GM19025 (cell line): ENCODE measurements at regions not wholly inside any gene's neighbourhood (a gene's known extent, or its start where the extent isn't known, plus 50 kb on each side); places are given as distances from the start of the nearest gene placed in this dataset.

Experiments used
- ATAC-seq: cut with Tn5 transposase; IDR thresholded peaks from one replicate; pipeline ENCODE4 v1.9.1; 2021; ENCODE audit warnings: mild to moderate bottlenecking, low read depth, moderate library complexity; ENCODE audit not compliant: unreplicated experiment

DNA sequence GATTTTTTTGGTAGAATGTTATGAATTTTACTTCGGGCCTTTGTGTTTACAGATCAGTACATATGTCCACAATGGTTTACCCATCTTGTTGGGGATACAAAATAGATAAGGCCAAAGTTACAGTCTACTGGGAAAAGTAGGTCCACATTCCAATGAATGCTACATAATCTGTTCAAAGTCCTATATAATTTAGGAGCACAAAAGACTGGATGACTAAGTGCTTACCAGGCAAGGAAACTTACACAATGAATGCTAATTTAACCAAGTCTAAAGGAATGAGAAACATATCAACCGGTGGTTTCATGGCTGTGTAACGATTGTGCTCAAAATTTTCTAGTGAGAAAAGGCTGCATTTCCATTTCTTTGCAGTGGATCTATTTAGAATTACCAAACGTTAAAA, 97.4 kb upstream of the TRPM3 start:
- no peak for ATAC-seq

DNA sequence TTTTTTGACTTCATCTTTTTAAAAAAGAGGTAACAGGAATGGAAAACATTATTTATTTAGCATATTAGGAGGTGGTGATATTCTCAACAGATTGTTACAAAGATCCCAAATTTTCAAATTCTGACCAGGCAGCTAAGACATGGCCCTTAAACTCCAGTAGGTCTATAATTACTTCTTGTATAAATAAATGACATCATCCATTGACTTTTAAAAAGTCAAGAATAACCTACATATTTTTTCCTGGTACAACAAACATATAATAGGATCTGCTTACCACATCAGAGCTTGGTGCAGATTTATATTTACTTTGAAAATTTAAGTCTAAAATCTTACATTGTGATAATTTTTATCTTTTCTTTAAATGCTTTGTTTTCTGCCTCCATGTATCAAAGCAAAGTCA, 92.2 kb upstream of the TRPM3 start:
- ATAC-seq, result no peak

- no peak for ATAC-seq
These were observed 88.9 kb upstream of the TRPM3 start for GRCh38 chr9:71210326-71210725.

DNA sequence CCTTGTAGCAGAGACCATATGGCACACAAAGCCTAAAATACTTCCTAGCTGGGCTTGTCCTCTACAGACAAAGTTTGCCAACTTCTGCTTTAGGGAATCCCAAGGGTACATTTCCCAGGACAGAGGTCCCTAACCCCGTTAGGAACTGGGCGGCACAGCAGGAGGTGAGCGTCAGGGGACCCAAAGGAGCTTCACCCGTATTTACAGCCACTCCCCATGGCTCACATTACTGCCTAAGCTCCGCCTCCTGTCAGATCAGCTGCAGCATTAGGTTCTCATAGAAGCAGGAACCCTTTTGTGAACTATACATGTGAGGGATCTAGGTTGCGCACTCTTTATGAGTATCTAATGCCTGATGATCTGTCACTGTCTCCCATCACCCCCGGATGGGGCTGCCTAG, 88.5 kb upstream of the TRPM3 start:
- ATAC-seq, result no peak

DNA sequence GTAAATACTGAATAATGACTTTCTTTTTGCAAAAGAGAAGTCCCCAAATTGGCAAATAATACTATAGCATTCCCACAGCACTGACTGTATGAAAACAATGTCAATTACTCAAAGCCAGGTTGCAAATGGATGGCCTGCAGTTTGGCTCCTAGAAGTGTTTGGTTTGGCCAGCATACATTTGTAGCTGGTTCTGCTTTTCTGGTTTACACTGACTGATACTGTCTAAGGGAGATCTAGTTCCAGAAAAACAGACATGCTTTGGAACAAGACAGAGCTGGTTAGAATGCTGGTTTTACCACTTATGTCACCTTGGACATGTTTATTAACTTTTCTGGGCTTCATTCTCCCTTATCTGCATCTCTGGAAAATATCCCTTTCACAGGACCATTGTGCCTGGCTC, 81.5 kb upstream of the TRPM3 start:
- no peak for ATAC-seq

- no peak for ATAC-seq
These were observed 70.3 kb upstream of the TRPM3 start for GRCh38 chr9:71191708-71192107.

DNA sequence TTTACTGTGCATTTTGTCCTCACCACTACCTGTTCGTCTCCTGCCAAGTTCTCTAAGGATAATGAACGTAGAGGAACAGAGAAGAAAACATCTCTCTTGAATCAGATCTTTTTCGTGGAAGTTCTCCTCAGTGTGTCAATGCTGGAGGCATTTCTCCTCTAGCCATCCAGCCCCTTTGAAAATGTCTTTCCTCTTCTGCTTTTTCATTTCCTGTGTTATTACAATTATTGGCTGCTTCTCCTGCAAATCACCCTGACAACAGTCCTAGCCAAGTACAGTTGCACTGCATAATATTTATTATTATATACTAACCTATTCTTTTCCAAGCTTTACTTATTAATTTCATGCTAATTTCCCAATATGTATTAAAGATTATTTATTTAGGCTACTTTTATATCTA, 61.8 kb upstream of the TRPM3 start:
- no peak for ATAC-seq

DNA sequence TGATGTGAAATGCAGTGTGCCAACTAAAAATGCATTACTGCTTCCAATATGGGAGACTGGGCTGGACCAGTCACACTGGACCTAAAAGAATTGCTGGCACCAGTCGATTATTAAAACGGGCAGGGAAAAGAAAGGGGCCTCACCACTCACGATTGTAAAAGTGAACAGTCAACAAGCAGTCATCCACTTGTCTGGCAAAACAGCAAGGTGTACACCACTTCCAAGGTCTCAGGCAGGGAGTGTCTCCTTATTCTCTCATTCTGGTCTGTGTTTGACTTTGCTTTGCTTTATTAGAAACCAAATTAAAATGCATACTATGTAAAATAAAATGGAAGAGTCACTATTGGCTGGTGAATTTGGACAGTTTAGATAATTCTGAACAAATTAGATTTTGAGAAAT, 57.8 kb upstream of the TRPM3 start:
- no peak for ATAC-seq

DNA sequence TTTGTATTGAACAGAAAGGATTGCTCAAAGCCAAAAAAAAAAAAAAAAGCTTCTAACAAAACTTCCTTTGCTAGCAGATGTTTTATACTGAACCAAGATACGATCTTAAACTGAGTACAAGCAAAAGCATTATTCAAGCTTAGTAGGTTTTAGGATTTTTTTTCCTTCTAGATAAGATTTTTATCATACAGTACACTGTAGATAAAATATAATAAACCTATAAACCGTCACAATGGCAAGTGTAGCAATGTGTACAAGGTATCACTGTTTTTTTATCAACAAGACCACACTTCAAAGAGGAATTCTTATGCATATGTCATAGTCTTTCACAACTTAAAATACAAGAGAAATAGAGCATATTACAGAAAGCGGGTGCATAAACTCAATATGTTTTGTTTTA, 56.5 kb upstream of the TRPM3 start:
- ATAC-seq, result no peak

- ATAC-seq, result no peak
These were observed 50.1 kb upstream of the TRPM3 start for GRCh38 chr9:71171517-71171916.
